ENCODE measurements at regions not wholly inside any gene's neighbourhood (a gene's known extent, or its start where the extent isn't known, plus 50 kb on each side); places are given as distances from the start of the nearest gene placed in this dataset.

DNA sequence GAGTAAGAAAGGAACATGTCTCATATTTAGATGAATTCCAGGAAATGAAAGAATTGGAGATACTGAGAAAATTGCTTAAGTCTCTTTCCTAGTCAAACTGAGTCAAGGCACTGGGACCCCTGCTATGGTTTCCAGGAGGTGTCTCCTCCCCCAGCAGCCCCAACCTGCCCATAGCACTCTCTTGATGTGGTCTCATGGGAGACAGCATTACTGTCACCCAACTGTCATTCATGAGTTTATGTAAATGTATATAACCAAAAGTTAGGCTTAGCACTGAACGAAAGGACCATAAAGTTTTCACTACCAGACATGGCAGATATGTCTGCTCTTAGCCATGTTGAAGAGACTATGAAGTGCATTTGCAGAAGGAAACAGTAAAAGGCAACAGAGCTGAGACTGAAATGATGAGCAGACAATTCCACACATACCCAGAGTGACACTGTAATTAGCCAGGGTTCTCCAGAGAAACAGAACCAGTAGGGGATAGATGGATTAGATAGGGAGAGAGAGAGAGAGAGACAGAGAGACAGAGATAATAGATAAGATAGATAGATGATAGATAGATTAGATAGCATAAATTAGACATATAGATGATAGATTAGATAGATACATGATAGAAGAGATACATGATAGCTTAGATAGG, 328.1 kb downstream of the BRD1 start:
- FAIRE-seq: no peak

DNA sequence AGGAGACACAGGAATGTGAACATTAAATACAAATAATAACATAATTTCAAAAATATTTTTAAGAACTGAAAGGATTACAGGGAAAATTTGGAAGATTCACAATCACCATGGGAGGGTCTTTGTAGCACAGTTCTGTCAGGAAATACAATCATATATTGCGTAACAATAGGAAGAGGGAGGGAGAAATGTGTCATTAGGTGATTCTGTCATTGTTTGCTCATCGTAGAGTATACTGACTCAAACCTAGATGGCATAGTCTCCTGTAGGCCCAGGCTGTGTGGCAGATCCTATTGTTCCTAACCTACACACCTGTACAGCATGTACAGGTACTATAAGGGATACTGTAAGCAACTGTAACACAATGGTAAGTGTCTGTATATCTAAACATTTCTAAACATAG, 330.4 kb downstream of the BRD1 start:
- no peak for FAIRE-seq

GRCh38 chr22:49494555-49494954, 333.1 kb downstream of the BRD1 start:
- no peak for FAIRE-seq

DNA sequence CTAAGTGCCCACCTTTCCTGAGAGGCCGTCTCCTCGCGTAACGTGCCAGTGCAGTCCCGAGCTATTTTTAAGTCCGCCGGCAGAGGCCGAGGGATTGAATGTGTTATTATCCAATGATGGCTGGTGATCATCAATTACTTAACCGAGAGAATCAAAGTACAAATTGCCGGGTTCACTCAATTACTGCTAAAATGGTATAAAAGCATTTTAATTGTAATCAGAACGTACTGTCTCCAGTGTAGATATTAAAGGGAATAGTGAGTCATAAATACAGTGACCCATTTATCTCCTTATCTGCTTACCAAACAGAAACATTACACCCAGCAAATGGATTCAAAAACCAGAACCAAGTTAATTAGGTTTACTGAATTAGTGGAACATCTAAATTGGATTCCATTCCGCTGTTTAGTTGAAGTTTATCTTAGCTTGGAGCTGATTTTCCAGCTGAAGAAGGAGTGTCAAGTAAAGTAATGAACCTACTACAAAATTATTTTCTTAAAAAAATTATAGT, 334.9 kb downstream of the BRD1 start:
- FAIRE-seq: no peak

- no peak for FAIRE-seq
Observed at GRCh38 chr22:49492308-49492707, 335.4 kb downstream of the BRD1 start.

GRCh38 chr22:49491726-49492125, 335.9 kb downstream of the BRD1 start:
- FAIRE-seq: no peak

GRCh38 chr22:49491221-49491635, 336.4 kb downstream of the BRD1 start:
- no peak for FAIRE-seq

DNA sequence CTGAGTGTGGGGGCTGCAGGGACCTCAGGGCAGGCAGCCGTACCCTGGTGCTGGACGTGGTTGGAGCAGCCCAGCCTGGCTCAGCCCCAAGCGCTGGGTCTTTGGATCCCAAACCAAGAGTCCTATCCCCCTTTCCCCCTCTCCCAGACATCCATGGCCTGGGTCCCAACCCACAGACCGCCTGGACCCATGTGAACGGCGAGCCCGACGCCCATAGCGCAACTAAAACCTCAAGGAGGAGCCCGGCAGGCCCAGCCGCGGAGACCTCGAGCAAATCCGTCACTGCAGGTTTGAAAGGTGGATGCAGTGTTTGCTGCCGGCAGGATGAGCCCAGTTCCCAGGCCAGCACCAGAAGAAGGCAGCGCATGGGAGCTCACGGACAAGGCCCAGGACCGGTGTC, 337.0 kb downstream of the BRD1 start:
- no peak for FAIRE-seq

GRCh38 chr22:49489821-49490220, 337.9 kb downstream of the BRD1 start:
- no peak for FAIRE-seq

DNA sequence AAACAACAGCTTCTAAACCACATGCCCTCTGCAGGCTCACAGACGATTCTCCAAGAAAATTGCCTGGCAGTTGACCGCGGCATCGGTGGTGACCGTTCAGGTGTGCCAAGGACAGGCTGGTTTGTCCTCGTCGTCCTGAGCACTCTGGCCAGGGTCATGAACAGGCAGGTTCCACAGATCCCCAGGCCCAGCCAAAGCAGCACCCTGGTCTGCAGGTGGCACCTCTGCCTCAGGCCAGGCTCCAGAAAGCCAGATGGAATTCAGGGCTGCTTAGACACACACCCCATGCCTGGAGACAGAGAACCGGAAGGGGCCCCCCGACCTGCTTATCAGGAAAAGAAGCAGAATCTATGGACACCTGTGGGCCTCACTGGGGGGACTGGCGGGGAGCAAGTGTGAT, 338.7 kb downstream of the BRD1 start:
- FAIRE-seq: no peak

- FAIRE-seq: no peak
Observed at GRCh38 chr22:49487950-49488349, 339.7 kb downstream of the BRD1 start.

- FAIRE-seq: no peak
Observed at GRCh38 chr22:49486225-49486624, 341.4 kb downstream of the BRD1 start.

- FAIRE-seq: no peak
Observed at GRCh38 chr22:49483946-49484345, 343.7 kb downstream of the BRD1 start.

DNA sequence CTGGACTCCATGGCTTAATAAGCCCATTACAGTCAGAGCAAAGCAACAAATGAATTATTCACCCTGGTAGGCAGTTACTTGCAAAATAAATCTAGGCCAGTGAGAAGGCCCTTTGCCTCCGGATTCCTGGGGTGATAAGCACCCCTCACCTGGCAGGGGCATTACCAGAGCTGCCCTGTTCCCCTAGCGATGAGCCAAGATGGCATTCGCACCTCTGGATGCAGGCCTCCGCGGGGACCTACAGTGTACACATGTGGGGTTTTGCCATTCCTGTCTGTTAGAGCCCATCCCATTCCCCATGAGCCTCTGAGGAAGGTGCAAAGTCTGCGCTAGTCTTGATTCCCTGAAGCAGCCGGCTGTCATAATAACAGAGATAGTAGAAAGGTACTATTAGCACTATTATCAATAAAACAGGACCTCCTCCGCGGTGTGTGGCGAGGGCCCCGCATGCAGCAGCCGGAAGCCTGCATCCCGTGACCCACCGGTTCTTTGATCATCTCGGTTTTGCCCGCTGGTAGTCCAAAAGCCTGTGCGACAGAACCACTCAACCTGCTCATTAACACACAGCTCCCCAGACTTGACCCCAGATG, 344.3 kb downstream of the BRD1 start:
- no peak for FAIRE-seq

- FAIRE-seq: no peak
Observed at GRCh38 chr22:49482811-49483210, 344.9 kb downstream of the BRD1 start.

DNA sequence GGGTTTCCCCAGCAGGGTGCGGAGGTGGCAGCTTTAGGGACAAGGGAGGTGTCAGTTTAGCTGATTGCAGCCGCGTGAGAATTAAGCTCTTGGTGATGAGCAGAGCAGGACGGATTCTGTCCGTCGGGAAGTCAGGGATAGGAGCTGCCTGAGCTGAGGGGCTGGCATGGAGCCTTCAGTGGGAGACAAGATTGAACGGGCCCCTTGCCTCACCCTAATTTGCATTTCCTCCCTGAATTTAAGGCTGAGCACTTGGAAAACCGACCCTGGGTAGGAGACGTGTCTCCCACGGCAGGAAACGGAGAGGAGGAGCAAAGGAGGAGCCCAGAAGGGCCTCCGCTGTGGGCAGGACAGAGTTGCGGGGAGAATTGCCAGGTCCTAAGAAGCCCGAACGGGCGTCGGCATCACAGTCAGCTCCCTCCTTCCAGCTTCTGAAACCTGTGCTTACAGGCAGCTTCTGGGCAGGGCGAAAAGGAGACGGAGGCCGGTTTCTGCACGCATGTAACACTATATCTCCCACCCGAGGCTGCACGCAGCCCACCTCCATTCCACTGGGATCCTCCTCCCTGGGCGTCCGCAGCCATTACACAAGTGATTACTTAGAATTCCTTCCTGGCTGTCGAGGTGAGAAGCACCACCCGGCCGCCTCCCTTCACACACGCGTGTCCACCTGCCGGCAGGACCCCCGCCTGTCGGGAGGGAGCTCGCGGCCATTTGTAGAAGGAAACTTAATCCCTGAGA, 345.8 kb downstream of the BRD1 start:
- no peak for FAIRE-seq

GRCh38 chr22:49480896-49481658, 346.6 kb downstream of the BRD1 start:
- FAIRE-seq: no peak

GRCh38 chr22:49480331-49480730, 347.3 kb downstream of the BRD1 start:
- no peak for FAIRE-seq

DNA sequence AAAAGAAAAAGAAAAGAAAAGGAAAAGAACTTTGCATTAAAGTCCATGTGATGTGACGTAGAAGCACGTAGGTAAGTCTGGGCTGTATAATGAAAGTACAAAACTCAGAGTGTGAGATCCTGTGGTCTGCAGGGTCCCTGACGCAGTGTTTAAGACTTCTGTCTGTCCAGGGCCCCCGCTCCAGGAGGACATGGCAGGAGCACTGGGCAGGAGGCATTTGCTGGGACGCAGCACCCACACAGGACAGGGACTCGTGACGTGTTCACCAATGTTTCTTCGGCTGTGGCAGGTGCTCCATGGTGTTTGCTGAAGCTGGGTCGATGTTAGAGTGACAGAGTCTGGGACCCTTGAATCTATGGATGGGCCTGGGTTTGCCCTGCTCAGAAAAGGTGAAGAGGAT, 348.1 kb downstream of the BRD1 start:
- FAIRE-seq: no peak

GRCh38 chr22:49476800-49477400, 350.8 kb downstream of the BRD1 start:
- no peak for FAIRE-seq

GRCh38 chr22:49476176-49476575, 351.5 kb downstream of the BRD1 start:
- FAIRE-seq: no peak

DNA sequence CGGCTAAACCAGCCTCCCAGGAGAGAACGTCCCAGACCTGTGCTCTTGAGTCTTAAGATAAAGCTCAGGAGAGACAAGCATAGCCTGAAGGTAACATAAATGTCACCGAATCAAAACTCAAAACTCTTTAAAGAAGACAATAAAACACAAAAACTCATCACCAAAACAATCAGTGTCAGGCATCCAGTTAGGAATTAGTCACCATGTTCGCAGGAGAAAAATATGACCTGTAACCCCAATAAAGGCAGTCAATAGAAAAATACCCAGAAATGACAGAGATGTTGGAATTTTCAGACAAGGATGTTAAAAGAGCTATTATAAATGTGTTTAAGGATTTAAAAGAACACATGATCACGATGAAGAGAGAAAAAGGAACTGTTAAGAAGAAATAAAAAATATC, 352.4 kb downstream of the BRD1 start:
- no peak for FAIRE-seq

GRCh38 chr22:49473286-49473685, 354.4 kb downstream of the BRD1 start:
- no peak for FAIRE-seq
